Keratinocyte (primary cell): ENCODE measurements at regions not wholly inside any gene's neighbourhood (a gene's known extent, or its start where the extent isn't known, plus 50 kb on each side); places are given as distances from the start of the nearest gene placed in this dataset.

Source experiments
- DNase-seq: peaks from one replicate; pipeline ENCODE4 v3.0.0-alpha.2; 2011; ENCODE audit warnings: low read depth, missing footprints, low spot score
- FAIRE-seq: peaks from 2 replicates; lab custom pipeline; 2011; peaks lifted over from hg19 to GRCh38; lab: Jason Lieb, UNC
- H2AFZ ChIP-seq: 2 replicates; pipeline ENCODE4 v1.6.0; 2012; ENCODE audit warnings: low read length, control low read depth, inconsistent platforms; ENCODE audit not compliant: control insufficient read depth
- H3K27ac ChIP-seq: 2 replicates; pipeline ENCODE4 v1.5.1; 2011; ENCODE audit warnings: low read length; ENCODE audit not compliant: control insufficient read depth, insufficient read depth
- H3K27me3 ChIP-seq: 3 replicates; pipeline ENCODE4 v1.6.0; 2011; ENCODE audit warnings: low read length; ENCODE audit not compliant: control insufficient read depth, insufficient read depth; ENCODE audit errors: extremely low read depth
- H3K36me3 ChIP-seq, 2 experiments: 2 replicates in 1 of 2; 3 replicates in 1 of 2; pipeline ENCODE4 v1.5.1; 2011; ENCODE audit warnings: low read length in 2 of 2, mild to moderate bottlenecking in 1 of 2; ENCODE audit not compliant: control insufficient read depth in 2 of 2, insufficient read depth in 2 of 2; ENCODE audit errors: extremely low read depth in 1 of 2
- H3K4me1 ChIP-seq: 3 replicates; pipeline ENCODE4 v1.5.1; 2011; ENCODE audit warnings: low read length; ENCODE audit not compliant: control insufficient read depth, insufficient read depth; ENCODE audit errors: extremely low read depth
- H3K4me2 ChIP-seq: 3 replicates; pipeline ENCODE4 v1.6.0; 2011; ENCODE audit warnings: low read depth, low read length; ENCODE audit not compliant: control insufficient read depth, insufficient read depth; ENCODE audit errors: extremely low read depth
- H3K4me3 ChIP-seq, 3 experiments: fragments of 200-600 bp in 1 of 3; sonication (generic) in 1 of 3; 2 replicates in 2 of 3; 3 replicates in 1 of 3; pipeline ENCODE4 v1.5.1; 2011 to 2016; ENCODE audit warnings: low read length in 3 of 3, mild to moderate bottlenecking in 3 of 3, control low read depth in 2 of 3, inconsistent platforms in 1 of 3, low read depth in 1 of 3, mixed read lengths in 1 of 3, mixed run types in 1 of 3, moderate library complexity in 1 of 3; ENCODE audit not compliant: control insufficient read depth in 2 of 3, insufficient read depth in 2 of 3; ENCODE audit errors: extremely low read depth in 1 of 3
- H3K79me2 ChIP-seq: 2 replicates; pipeline ENCODE4 v1.6.0; 2012; ENCODE audit warnings: low read length; ENCODE audit not compliant: control insufficient read depth, insufficient read depth
- H3K9ac ChIP-seq: 3 replicates; pipeline ENCODE4 v1.6.0; 2011; ENCODE audit warnings: low read length; ENCODE audit not compliant: control insufficient read depth, insufficient read depth; ENCODE audit errors: extremely low read depth
- H3K9me1 ChIP-seq: 3 replicates; pipeline ENCODE4 v1.6.0; 2011; ENCODE audit warnings: low read length; ENCODE audit not compliant: control insufficient read depth, insufficient read depth; ENCODE audit errors: extremely low read depth
- H3K9me3 ChIP-seq: 2 replicates; pipeline ENCODE4 v1.5.1; 2012; ENCODE audit warnings: low read depth, low read length; ENCODE audit not compliant: control insufficient read depth
- H4K20me1 ChIP-seq: 3 replicates; pipeline ENCODE4 v1.6.0; 2011; ENCODE audit warnings: low read length; ENCODE audit not compliant: control insufficient read depth, insufficient read depth; ENCODE audit errors: extremely low read depth
- EZH2 ChIP-seq: IDR thresholded peaks from one replicate; pipeline ENCODE4 v1.6.1; 2012; ENCODE audit warnings: inconsistent platforms, mild to moderate bottlenecking, low read length, moderate library complexity
- dilution Hi-C: fragments of 300-500 bp; cut with MboI; formaldehyde crosslinking; loops from one replicate; pipeline ENCODE4 v1.7.0; 2020; ENCODE audit warnings: low sequenced_read_pairs; ENCODE audit not compliant: extremely low pct_ligation_motif_present
- TF ChIP-seq, protein P1 (sequence below), 3 experiments: IDR thresholded peaks in 1 of 3; conservative IDR thresholded peaks in 1 of 3; optimal IDR thresholded peaks in 1 of 3; 2 replicates in 2 of 3; 3 replicates in 1 of 3; pipeline versions ENCODE3 to v1.5.1; 2011; ENCODE audit warnings: low read length in 3 of 3, mild to moderate bottlenecking in 3 of 3, moderate library complexity in 2 of 3, control low read depth in 1 of 3, inconsistent platforms in 1 of 3; ENCODE audit not compliant: insufficient read depth in 2 of 3; ENCODE audit errors: extremely low read depth in 1 of 3

GRCh38 chr7:84256571-84256971 is 62.0 kb upstream of the SEMA3A start:
- no peaks in the 10 kb centered on the region for H3K9me3 ChIP-seq
- H3K79me2 ChIP-seq, result no peaks in the 10 kb centered on the region
- H3K4me3 ChIP-seq, result no peak overlapping the region
- H2AFZ ChIP-seq, result no peak overlapping the region
- no peak overlapping the region for H3K9ac ChIP-seq
- DNase-seq (no peak), FAIRE-seq (no peak)
- H4K20me1 ChIP-seq, result no peaks in the 10 kb centered on the region
- H3K27me3 ChIP-seq, result no peaks in the 10 kb centered on the region
- no peak for TF ChIP-seq EZH2
- TF ChIP-seq, protein P1, sequence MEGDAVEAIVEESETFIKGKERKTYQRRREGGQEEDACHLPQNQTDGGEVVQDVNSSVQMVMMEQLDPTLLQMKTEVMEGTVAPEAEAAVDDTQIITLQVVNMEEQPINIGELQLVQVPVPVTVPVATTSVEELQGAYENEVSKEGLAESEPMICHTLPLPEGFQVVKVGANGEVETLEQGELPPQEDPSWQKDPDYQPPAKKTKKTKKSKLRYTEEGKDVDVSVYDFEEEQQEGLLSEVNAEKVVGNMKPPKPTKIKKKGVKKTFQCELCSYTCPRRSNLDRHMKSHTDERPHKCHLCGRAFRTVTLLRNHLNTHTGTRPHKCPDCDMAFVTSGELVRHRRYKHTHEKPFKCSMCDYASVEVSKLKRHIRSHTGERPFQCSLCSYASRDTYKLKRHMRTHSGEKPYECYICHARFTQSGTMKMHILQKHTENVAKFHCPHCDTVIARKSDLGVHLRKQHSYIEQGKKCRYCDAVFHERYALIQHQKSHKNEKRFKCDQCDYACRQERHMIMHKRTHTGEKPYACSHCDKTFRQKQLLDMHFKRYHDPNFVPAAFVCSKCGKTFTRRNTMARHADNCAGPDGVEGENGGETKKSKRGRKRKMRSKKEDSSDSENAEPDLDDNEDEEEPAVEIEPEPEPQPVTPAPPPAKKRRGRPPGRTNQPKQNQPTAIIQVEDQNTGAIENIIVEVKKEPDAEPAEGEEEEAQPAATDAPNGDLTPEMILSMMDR (optimal IDR thresholded peaks at IDR 0.05 in 1 of 3, IDR thresholded peaks at IDR 0.05 in 1 of 3, conservative IDR thresholded peaks at IDR 0.05 in 1 of 3; ENCODE audit: extremely low read depth in 1 of 3, insufficient read depth in 2 of 3, low read length in 3 of 3), result no peak
- dilution Hi-C loops, result no loop called here
- no peaks in the 10 kb centered on the region for H3K4me1 ChIP-seq
- no peak overlapping the region for H3K27ac ChIP-seq
- H3K36me3 ChIP-seq, result no peaks in the 10 kb centered on the region
- H3K9me1 ChIP-seq, result no peaks in the 10 kb centered on the region
- no peak overlapping the region for H3K4me2 ChIP-seq

GRCh38 chr7:84251277-84251781 is 56.7 kb upstream of the SEMA3A start:
- Histone ChIP-seq H3K9me1 (no peaks in the 10 kb centered on the region), H3K9ac (no peak overlapping the region), H3K4me1 (no peaks in the 10 kb centered on the region), H3K79me2 (no peaks in the 10 kb centered on the region), H3K9me3 (no peaks in the 10 kb centered on the region), H3K4me2 (no peak overlapping the region), H3K27me3 (no peaks in the 10 kb centered on the region), H3K4me3 (no peak overlapping the region), H3K36me3 (no peaks in the 10 kb centered on the region), H4K20me1 (no peaks in the 10 kb centered on the region), H2AFZ (no peak overlapping the region), H3K27ac (no peak overlapping the region)
- FAIRE-seq (no peak), DNase-seq (no peak)
- TF ChIP-seq, protein P1 (optimal IDR thresholded peaks at IDR 0.05 in 1 of 3, IDR thresholded peaks at IDR 0.05 in 1 of 3, conservative IDR thresholded peaks at IDR 0.05 in 1 of 3; ENCODE audit: extremely low read depth in 1 of 3, insufficient read depth in 2 of 3, low read length in 3 of 3), result no peak
- no peak for TF ChIP-seq EZH2
- dilution Hi-C loops, result no loop called here
